ENCODE measurements at regions not wholly inside any gene's neighbourhood (a gene's known extent, or its start where the extent isn't known, plus 50 kb on each side); places are given as distances from the start of the nearest gene placed in this dataset.
"Not testable (repeated sequence)": the region's sequence is repeated elsewhere in the genome, so short reads cannot be mapped to it uniquely, and the experiment has no call there.

GRCh38 chr5:54404568-54404967, 50.9 kb upstream of the HSPB3 start:
- DNase-seq (ENCODE audit: low spot score): no peak

- no peak for DNase-seq (ENCODE audit: low spot score)
Observed at GRCh38 chr5:54403885-54404416, 51.5 kb upstream of the HSPB3 start.

- no peak for DNase-seq (ENCODE audit: low spot score)
Observed at GRCh38 chr5:54403121-54403520, 52.4 kb upstream of the HSPB3 start.

GRCh38 chr5:54401515-54401914, 54.0 kb upstream of the HSPB3 start:
- DNase-seq (ENCODE audit: low spot score): no peak

GRCh38 chr5:54398191-54398590, 57.3 kb upstream of the HSPB3 start:
- DNase-seq (ENCODE audit: low spot score): no peak

- no peak for DNase-seq (ENCODE audit: low spot score)
Observed at GRCh38 chr5:54397420-54397819, 58.1 kb upstream of the HSPB3 start.

- DNase-seq (ENCODE audit: low spot score): not testable (repeated sequence)
Observed at GRCh38 chr5:54393007-54393406, 62.5 kb upstream of the HSPB3 start.

- no peak for DNase-seq (ENCODE audit: low spot score)
Observed at GRCh38 chr5:54390539-54391031, 64.9 kb upstream of the HSPB3 start.

GRCh38 chr5:54390015-54390414, 65.5 kb upstream of the HSPB3 start:
- peak; percentile 40 for DNase-seq (ENCODE audit: low spot score)

GRCh38 chr5:54389399-54389798, 66.1 kb upstream of the HSPB3 start:
- not testable (repeated sequence) for DNase-seq (ENCODE audit: low spot score)

- DNase-seq (ENCODE audit: low spot score): no peak
Observed at GRCh38 chr5:54388811-54389210, 66.7 kb upstream of the HSPB3 start.

- no peak for DNase-seq (ENCODE audit: low spot score)
Observed at GRCh38 chr5:54388409-54388808, 67.1 kb upstream of the HSPB3 start.

GRCh38 chr5:54387659-54388232, 67.8 kb upstream of the HSPB3 start:
- no peak for DNase-seq (ENCODE audit: low spot score)

- DNase-seq (ENCODE audit: low spot score): no peak
Observed at GRCh38 chr5:54387031-54387430, 68.5 kb upstream of the HSPB3 start.

GRCh38 chr5:54385994-54386393, 69.5 kb upstream of the HSPB3 start:
- DNase-seq (ENCODE audit: low spot score): no peak

- DNase-seq (ENCODE audit: low spot score): no peak
Observed at GRCh38 chr5:54384356-54384933, 71.1 kb upstream of the HSPB3 start.

- DNase-seq (ENCODE audit: low spot score): no peak
Observed at GRCh38 chr5:54383941-54384340, 71.6 kb upstream of the HSPB3 start.

- DNase-seq (ENCODE audit: low spot score): no peak
Observed at GRCh38 chr5:54383225-54383901, 72.1 kb upstream of the HSPB3 start.

- not testable (repeated sequence) for DNase-seq (ENCODE audit: low spot score)
Observed at GRCh38 chr5:54381319-54381718, 70.9 kb upstream of the ARL15 start.

GRCh38 chr5:54379590-54379989, 69.2 kb upstream of the ARL15 start:
- no peak for DNase-seq (ENCODE audit: low spot score)

- DNase-seq (ENCODE audit: low spot score): no peak
Observed at GRCh38 chr5:54378707-54379106, 68.3 kb upstream of the ARL15 start.

GRCh38 chr5:54377339-54377738, 67.0 kb upstream of the ARL15 start:
- not testable (repeated sequence) for DNase-seq (ENCODE audit: low spot score)

- DNase-seq (ENCODE audit: low spot score): no peak
Observed at GRCh38 chr5:54370982-54371381, 60.6 kb upstream of the ARL15 start.
